Liver (tissue), 3 donors: ENCODE measurements at regions not wholly inside any gene's neighbourhood (a gene's known extent, or its start where the extent isn't known, plus 50 kb on each side); places are given as distances from the start of the nearest gene placed in this dataset.

Experiments used
- FOXA1 ChIP-seq: IDR thresholded peaks from 2 replicates; pipeline ENCODE4 v1.6.1; 2016; ENCODE audit warnings: antibody characterized with exemption
- FOXA2 ChIP-seq: IDR thresholded peaks from 2 replicates; pipeline ENCODE4 v1.6.1; 2016; ENCODE audit warnings: antibody characterized with exemption
- JUND ChIP-seq, 2 donors: IDR thresholded peaks; 2 replicates each; pipeline ENCODE4 v1.6.1; 2016; ENCODE audit warnings: antibody characterized with exemption in 2 of 2
- RAD21 ChIP-seq, 2 donors: IDR thresholded peaks; 2 replicates each; pipeline ENCODE4 v1.6.1; 2016; ENCODE audit warnings: antibody characterized with exemption in 2 of 2, mild to moderate bottlenecking in 2 of 2
- TF ChIP-seq, protein P1 (sequence below): IDR thresholded peaks from 2 replicates; pipeline ENCODE4 v1.6.1; 2016; ENCODE audit warnings: antibody characterized with exemption, mild to moderate bottlenecking
- TF ChIP-seq, protein P2 (sequence below): fragments of 150-350 bp; IDR thresholded peaks from 2 replicates; pipeline ENCODE4 v1.5.1; 2017; ENCODE audit warnings: improper control_type of control experiment, low read depth, low read length; ENCODE audit not compliant: missing input control
- TF ChIP-seq, protein P3 (sequence below): IDR thresholded peaks from 2 replicates; pipeline ENCODE4 v1.6.1; 2016; ENCODE audit warnings: antibody characterized with exemption
- donor health status: healthy.
- donor health status: healthy.

DNA sequence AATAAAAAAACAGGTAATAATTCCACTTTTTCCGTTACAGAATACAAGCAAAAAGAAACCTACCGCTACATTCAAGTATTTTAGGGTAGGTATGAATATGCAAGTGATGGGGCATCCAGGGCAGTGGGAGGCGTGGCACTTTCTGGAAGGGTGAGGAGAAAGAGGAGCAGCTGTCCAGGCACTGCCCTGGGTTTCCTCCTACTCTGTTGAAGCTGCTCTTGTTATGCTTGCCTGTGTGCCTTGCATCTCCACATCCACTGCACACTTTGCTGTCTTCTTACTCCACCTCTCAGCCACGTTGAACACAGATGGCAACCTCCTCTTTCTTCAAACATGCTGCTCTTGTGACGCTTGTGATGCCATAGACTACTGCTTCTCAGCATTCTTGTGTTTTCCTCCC, 83.2 kb downstream of the RPE65 start:
- TF ChIP-seq, protein P1, sequence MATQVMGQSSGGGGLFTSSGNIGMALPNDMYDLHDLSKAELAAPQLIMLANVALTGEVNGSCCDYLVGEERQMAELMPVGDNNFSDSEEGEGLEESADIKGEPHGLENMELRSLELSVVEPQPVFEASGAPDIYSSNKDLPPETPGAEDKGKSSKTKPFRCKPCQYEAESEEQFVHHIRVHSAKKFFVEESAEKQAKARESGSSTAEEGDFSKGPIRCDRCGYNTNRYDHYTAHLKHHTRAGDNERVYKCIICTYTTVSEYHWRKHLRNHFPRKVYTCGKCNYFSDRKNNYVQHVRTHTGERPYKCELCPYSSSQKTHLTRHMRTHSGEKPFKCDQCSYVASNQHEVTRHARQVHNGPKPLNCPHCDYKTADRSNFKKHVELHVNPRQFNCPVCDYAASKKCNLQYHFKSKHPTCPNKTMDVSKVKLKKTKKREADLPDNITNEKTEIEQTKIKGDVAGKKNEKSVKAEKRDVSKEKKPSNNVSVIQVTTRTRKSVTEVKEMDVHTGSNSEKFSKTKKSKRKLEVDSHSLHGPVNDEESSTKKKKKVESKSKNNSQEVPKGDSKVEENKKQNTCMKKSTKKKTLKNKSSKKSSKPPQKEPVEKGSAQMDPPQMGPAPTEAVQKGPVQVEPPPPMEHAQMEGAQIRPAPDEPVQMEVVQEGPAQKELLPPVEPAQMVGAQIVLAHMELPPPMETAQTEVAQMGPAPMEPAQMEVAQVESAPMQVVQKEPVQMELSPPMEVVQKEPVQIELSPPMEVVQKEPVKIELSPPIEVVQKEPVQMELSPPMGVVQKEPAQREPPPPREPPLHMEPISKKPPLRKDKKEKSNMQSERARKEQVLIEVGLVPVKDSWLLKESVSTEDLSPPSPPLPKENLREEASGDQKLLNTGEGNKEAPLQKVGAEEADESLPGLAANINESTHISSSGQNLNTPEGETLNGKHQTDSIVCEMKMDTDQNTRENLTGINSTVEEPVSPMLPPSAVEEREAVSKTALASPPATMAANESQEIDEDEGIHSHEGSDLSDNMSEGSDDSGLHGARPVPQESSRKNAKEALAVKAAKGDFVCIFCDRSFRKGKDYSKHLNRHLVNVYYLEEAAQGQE: no peak
- TF ChIP-seq, protein P2, sequence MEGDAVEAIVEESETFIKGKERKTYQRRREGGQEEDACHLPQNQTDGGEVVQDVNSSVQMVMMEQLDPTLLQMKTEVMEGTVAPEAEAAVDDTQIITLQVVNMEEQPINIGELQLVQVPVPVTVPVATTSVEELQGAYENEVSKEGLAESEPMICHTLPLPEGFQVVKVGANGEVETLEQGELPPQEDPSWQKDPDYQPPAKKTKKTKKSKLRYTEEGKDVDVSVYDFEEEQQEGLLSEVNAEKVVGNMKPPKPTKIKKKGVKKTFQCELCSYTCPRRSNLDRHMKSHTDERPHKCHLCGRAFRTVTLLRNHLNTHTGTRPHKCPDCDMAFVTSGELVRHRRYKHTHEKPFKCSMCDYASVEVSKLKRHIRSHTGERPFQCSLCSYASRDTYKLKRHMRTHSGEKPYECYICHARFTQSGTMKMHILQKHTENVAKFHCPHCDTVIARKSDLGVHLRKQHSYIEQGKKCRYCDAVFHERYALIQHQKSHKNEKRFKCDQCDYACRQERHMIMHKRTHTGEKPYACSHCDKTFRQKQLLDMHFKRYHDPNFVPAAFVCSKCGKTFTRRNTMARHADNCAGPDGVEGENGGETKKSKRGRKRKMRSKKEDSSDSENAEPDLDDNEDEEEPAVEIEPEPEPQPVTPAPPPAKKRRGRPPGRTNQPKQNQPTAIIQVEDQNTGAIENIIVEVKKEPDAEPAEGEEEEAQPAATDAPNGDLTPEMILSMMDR: no peak
- TF ChIP-seq FOXA1: no peak
- TF ChIP-seq, protein P3, sequence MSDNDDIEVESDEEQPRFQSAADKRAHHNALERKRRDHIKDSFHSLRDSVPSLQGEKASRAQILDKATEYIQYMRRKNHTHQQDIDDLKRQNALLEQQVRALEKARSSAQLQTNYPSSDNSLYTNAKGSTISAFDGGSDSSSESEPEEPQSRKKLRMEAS: no peak
- TF ChIP-seq FOXA2: no peak
- no peak for TF ChIP-seq JUND (IDR thresholded peaks at IDR 0.05)
- no peak for TF ChIP-seq RAD21 (IDR thresholded peaks at IDR 0.05)
